Neural progenitor cell (in vitro differentiated cells): ENCODE measurements at regions not wholly inside any gene's neighbourhood (a gene's known extent, or its start where the extent isn't known, plus 50 kb on each side); places are given as distances from the start of the nearest gene placed in this dataset.

ENCODE experiments used
- DNase-seq: peaks from one replicate; pipeline ENCODE4 v3.0.0-alpha.2; 2016; ENCODE audit warnings: low spot score
- H2AFZ ChIP-seq: fragments of 200-600 bp; sonication (generic); replicated peaks from 2 replicates; pipeline ENCODE4 v1.6.1; 2016; ENCODE audit warnings: antibody characterized with exemption
- H3F3A ChIP-seq: fragments of 200-600 bp; sonication (generic); 2 replicates; pipeline ENCODE4 v1.6.1; 2016; ENCODE audit warnings: antibody characterized with exemption, low read depth
- H3K27ac ChIP-seq: fragments of 200-600 bp; sonication (generic); 2 replicates; pipeline ENCODE4 v1.5.1; 2016; ENCODE audit warnings: mild to moderate bottlenecking
- H3K27me3 ChIP-seq: fragments of 200-600 bp; sonication (generic); 2 replicates; pipeline ENCODE4 v1.6.1; 2016; ENCODE audit warnings: mild to moderate bottlenecking, moderate library complexity
- H3K36me3 ChIP-seq: fragments of 200-600 bp; sonication (generic); 2 replicates; pipeline ENCODE4 v1.5.1; 2016
- H3K4me1 ChIP-seq: fragments of 200-600 bp; sonication (generic); 2 replicates; pipeline ENCODE4 v1.6.1; 2016; ENCODE audit warnings: mixed run types
- H3K4me2 ChIP-seq: fragments of 200-600 bp; sonication (generic); 2 replicates; pipeline ENCODE4 v1.6.1; 2016
- H3K4me3 ChIP-seq: fragments of 200-600 bp; sonication (generic); 2 replicates; pipeline ENCODE4 v1.5.1; 2016
- H3K79me2 ChIP-seq: fragments of 200-600 bp; sonication (generic); 2 replicates; pipeline ENCODE4 v1.6.1; 2016; ENCODE audit warnings: low read depth
- H3K9ac ChIP-seq: fragments of 200-600 bp; sonication (generic); 2 replicates; pipeline ENCODE4 v1.6.1; 2016
- H3K9me3 ChIP-seq: fragments of 200-600 bp; sonication (generic); 2 replicates; pipeline ENCODE4 v1.5.1; 2016; ENCODE audit warnings: low read depth
- H4K20me1 ChIP-seq: fragments of 200-600 bp; sonication (generic); 2 replicates; pipeline ENCODE4 v1.6.1; 2016; ENCODE audit warnings: low read depth
- H3K27ac Mint-ChIP-seq: 3 replicates; pipeline ENCODE4 v1.8.0; 2021; ENCODE audit warnings: mixed read lengths
- H3K27me3 Mint-ChIP-seq: 2 replicates; pipeline ENCODE4 v1.8.0; 2022; ENCODE audit warnings: low read depth, mild to moderate bottlenecking, inconsistent platforms, moderate library complexity, mixed read lengths; ENCODE audit not compliant: insufficient read depth
- H3K36me3 Mint-ChIP-seq: 3 replicates; pipeline ENCODE4 v1.8.0; 2021; ENCODE audit warnings: mixed read lengths
- H3K4me1 Mint-ChIP-seq: 3 replicates; pipeline ENCODE4 v1.8.0; 2021; ENCODE audit warnings: mixed read lengths
- H3K4me3 Mint-ChIP-seq: 3 replicates; pipeline ENCODE4 v1.8.0; 2021; ENCODE audit warnings: mild to moderate bottlenecking, moderate library complexity, mixed read lengths
- H3K9me3 Mint-ChIP-seq: 3 replicates; pipeline ENCODE4 v1.8.0; 2020; ENCODE audit warnings: mixed read lengths
- EZH2 ChIP-seq: fragments of 200-600 bp; sonication (generic); IDR thresholded peaks from 2 replicates; pipeline ENCODE4 v1.6.1; 2017; ENCODE audit warnings: antibody characterized with exemption, mild to moderate bottlenecking, moderate library complexity
- EZH2phosphoT487 ChIP-seq: fragments of 200-600 bp; sonication (generic); IDR thresholded peaks from 2 replicates; pipeline ENCODE4 v1.6.1; 2017; ENCODE audit warnings: antibody characterized with exemption
- TF ChIP-seq, protein P1 (sequence below): fragments of 200-600 bp; sonication (generic); IDR thresholded peaks from 2 replicates; pipeline ENCODE4 v1.5.1; 2017; ENCODE audit warnings: antibody characterized with exemption, mild to moderate bottlenecking

GRCh38 chr16:87144232-87144631, 173.0 kb downstream of the C16orf95 start:
- Histone ChIP-seq H3F3A (peaks cover 5% of the 10 kb centered on the region), H3K79me2 (no peaks in the 10 kb centered on the region), H3K4me2 (no peak overlapping the region), H3K27me3 (no peaks in the 10 kb centered on the region), H3K4me1 (peaks cover 5% of the 10 kb centered on the region), H3K9me3 (no peaks in the 10 kb centered on the region), H3K9ac (no peak overlapping the region), H4K20me1 (no peaks in the 10 kb centered on the region), H3K27ac (no peak overlapping the region), H2AFZ (no peak overlapping the region), H3K4me3 (no peak overlapping the region), H3K36me3 (no peaks in the 10 kb centered on the region)
- H3K9me3 Mint-ChIP-seq: peaks cover 3% of the 10 kb centered on the region
- H3K27ac Mint-ChIP-seq: no peak overlapping the region
- no peak for TF ChIP-seq EZH2phosphoT487
- no peak for TF ChIP-seq EZH2
- TF ChIP-seq, protein P1, sequence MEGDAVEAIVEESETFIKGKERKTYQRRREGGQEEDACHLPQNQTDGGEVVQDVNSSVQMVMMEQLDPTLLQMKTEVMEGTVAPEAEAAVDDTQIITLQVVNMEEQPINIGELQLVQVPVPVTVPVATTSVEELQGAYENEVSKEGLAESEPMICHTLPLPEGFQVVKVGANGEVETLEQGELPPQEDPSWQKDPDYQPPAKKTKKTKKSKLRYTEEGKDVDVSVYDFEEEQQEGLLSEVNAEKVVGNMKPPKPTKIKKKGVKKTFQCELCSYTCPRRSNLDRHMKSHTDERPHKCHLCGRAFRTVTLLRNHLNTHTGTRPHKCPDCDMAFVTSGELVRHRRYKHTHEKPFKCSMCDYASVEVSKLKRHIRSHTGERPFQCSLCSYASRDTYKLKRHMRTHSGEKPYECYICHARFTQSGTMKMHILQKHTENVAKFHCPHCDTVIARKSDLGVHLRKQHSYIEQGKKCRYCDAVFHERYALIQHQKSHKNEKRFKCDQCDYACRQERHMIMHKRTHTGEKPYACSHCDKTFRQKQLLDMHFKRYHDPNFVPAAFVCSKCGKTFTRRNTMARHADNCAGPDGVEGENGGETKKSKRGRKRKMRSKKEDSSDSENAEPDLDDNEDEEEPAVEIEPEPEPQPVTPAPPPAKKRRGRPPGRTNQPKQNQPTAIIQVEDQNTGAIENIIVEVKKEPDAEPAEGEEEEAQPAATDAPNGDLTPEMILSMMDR: no peak
- no peak overlapping the region for H3K4me3 Mint-ChIP-seq
- peaks cover 2% of the 10 kb centered on the region for H3K36me3 Mint-ChIP-seq
- H3K27me3 Mint-ChIP-seq: peaks cover 8% of the 10 kb centered on the region
- peaks cover 18% of the 10 kb centered on the region for H3K4me1 Mint-ChIP-seq
- DNase-seq: no peak

DNA sequence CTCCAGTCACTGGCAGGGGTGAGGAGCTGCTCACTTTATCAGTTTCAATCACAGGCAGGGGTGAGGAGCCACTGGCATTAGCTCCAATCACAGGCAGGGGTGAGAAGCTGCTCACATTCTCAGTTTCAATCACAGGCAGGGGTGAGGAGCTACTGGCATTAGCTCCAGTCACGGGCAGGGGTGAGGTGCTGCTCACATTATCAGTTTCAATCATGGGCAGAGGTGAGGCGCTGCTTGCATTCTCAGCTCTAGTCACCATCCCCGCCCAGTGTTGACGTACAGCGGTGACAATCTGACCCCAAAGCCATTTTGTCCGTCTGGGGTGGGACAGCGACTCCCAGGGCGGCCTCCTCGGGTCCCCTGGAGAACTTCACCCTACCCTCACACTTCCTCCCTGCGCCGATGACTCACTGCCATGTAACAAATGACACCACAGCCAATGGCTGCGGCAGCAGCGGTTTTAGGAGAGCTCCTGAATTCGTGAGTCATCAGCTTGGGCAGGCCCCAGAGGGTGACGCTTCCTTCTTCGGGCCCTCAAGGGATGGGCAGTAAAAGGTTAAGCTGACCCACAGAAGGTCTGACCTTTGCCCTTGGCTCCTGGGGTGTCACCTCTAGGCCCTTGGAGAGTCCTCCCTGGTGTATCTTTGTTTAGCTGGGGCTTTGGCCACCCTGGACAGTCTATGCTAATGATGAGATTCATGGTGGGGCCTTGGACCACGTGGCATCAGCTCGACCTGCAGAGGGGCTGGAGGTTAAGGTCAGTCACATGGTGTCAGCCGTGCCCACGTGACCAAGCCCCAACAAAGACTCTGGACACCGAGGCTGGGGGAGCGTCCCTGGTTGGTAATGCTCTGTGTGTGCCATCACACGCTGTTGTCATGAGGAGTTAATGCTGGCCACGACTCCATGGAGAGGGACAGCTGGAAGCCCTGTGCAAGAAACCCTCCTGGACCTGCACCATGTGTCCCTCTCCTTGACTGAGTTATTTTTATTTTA, 171.7 kb downstream of the C16orf95 start:
- no peak overlapping the region for H3K27ac ChIP-seq
- no peaks in the 10 kb centered on the region for H4K20me1 ChIP-seq
- Mint-ChIP-seq H3K4me1 (peaks cover 22% of the 10 kb centered on the region), H3K9me3 (peaks cover 3% of the 10 kb centered on the region), H3K27ac (peak overlapping the region; percentile 71), H3K4me3 (peak overlapping the region; percentile 12), H3K36me3 (no peaks in the 10 kb centered on the region), H3K27me3 (peaks cover 8% of the 10 kb centered on the region)
- TF ChIP-seq EZH2phosphoT487 (no peak), EZH2 (no peak)
- TF ChIP-seq, protein P1: no peak
- no peak overlapping the region for H3K9ac ChIP-seq
- H3K4me2 ChIP-seq: no peak overlapping the region
- H3K27me3 ChIP-seq: no peaks in the 10 kb centered on the region
- H3K4me1 ChIP-seq: peaks cover 5% of the 10 kb centered on the region
- DNase-seq: no peak
- no peak overlapping the region for H3K4me3 ChIP-seq
- no peak overlapping the region for H2AFZ ChIP-seq
- H3K9me3 ChIP-seq: no peaks in the 10 kb centered on the region
- no peaks in the 10 kb centered on the region for H3K79me2 ChIP-seq
- peaks cover 5% of the 10 kb centered on the region for H3F3A ChIP-seq
- H3K36me3 ChIP-seq: no peaks in the 10 kb centered on the region

DNA sequence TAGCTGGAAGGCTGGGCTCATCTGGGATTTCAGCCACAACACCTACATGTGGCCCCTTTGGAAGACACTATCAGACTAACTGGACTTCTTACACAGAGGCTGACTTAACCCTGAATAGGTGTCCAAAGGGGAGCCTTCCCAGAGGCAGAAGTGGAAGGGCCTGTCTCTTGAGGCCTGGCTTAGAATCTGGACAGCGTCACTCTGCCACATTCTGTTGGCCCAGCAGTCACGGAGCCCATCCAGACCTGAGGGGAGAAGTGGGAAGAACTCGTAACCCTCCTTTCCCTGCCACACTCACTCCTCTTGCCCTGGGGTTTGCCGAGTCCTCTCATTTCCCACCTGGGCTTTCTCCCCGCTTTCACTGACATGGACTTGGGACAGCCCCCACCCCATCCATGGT, 170.5 kb downstream of the C16orf95 start:
- H3K4me2 ChIP-seq: no peak overlapping the region
- peaks cover 5% of the 10 kb centered on the region for H3F3A ChIP-seq
- no peaks in the 10 kb centered on the region for H3K36me3 Mint-ChIP-seq
- H3K9me3 ChIP-seq: no peaks in the 10 kb centered on the region
- peaks cover 5% of the 10 kb centered on the region for H3K4me1 ChIP-seq
- H3K4me1 Mint-ChIP-seq: peaks cover 17% of the 10 kb centered on the region
- H4K20me1 ChIP-seq: no peaks in the 10 kb centered on the region
- no peaks in the 10 kb centered on the region for H3K27me3 ChIP-seq
- TF ChIP-seq, protein P1: no peak
- no peak for TF ChIP-seq EZH2
- no peak for DNase-seq
- H3K9ac ChIP-seq: no peak overlapping the region
- peaks cover 3% of the 10 kb centered on the region for H3K9me3 Mint-ChIP-seq
- H3K4me3 Mint-ChIP-seq: no peak overlapping the region
- no peak overlapping the region for H2AFZ ChIP-seq
- H3K4me3 ChIP-seq: no peak overlapping the region
- H3K27me3 Mint-ChIP-seq: peaks cover 9% of the 10 kb centered on the region
- H3K27ac Mint-ChIP-seq: no peak overlapping the region
- no peak overlapping the region for H3K27ac ChIP-seq
- H3K36me3 ChIP-seq: no peaks in the 10 kb centered on the region
- H3K79me2 ChIP-seq: no peaks in the 10 kb centered on the region
